ENCODE measurements at regions not wholly inside any gene's neighbourhood (a gene's known extent, or its start where the extent isn't known, plus 50 kb on each side); places are given as distances from the start of the nearest gene placed in this dataset.

DNA sequence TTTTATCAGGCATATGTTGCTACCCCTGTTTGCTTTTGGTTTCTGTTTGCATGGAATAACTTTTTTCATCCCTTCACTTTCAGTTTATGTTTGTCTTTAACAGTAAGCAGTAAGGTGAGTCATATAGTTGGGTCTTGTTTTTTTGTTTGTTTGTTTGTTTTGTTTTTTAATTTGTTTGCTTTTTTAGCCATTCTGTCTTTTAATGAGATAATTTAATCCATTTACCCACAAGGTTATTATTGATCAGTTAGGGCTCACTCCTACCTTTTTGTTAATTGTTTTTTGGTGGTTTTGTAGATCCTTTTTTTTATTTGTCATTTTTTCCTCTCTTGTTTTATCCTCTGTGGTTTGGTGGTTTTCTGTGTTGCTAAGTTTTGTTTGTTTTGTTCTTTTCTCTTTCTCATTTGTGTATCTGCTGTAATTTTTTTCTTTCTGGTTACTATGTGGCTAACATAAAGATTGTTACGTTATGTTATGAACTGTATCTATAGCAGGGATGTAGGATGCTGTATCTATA lies 379.5 kb upstream of the MAD2L1 start:
- TF ChIP-seq CTCF (conservative IDR thresholded peaks at IDR 0.05; ENCODE audit: low read depth in 2 of 2) = no peak
- TF ChIP-seq, protein P1, sequence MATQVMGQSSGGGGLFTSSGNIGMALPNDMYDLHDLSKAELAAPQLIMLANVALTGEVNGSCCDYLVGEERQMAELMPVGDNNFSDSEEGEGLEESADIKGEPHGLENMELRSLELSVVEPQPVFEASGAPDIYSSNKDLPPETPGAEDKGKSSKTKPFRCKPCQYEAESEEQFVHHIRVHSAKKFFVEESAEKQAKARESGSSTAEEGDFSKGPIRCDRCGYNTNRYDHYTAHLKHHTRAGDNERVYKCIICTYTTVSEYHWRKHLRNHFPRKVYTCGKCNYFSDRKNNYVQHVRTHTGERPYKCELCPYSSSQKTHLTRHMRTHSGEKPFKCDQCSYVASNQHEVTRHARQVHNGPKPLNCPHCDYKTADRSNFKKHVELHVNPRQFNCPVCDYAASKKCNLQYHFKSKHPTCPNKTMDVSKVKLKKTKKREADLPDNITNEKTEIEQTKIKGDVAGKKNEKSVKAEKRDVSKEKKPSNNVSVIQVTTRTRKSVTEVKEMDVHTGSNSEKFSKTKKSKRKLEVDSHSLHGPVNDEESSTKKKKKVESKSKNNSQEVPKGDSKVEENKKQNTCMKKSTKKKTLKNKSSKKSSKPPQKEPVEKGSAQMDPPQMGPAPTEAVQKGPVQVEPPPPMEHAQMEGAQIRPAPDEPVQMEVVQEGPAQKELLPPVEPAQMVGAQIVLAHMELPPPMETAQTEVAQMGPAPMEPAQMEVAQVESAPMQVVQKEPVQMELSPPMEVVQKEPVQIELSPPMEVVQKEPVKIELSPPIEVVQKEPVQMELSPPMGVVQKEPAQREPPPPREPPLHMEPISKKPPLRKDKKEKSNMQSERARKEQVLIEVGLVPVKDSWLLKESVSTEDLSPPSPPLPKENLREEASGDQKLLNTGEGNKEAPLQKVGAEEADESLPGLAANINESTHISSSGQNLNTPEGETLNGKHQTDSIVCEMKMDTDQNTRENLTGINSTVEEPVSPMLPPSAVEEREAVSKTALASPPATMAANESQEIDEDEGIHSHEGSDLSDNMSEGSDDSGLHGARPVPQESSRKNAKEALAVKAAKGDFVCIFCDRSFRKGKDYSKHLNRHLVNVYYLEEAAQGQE (IDR thresholded peaks at IDR 0.05; ENCODE audit: unreplicated experiment) = no peak
